Rectal smooth muscle tissue (tissue), 1 donor: ENCODE measurements at regions not wholly inside any gene's neighbourhood (a gene's known extent, or its start where the extent isn't known, plus 50 kb on each side); places are given as distances from the start of the nearest gene placed in this dataset.
A peak's percentile ranks its signal among the peaks of the same experiment; 100 is the strongest.

ENCODE experiments used
- H3K27ac ChIP-seq: one replicate; pipeline ENCODE4 v1.7.0; 2013; ENCODE audit warnings: low read depth, low read length, inconsistent platforms
- H3K27me3 ChIP-seq: one replicate; pipeline ENCODE4 v1.7.0; 2013; ENCODE audit warnings: low read length; ENCODE audit not compliant: control insufficient read depth, insufficient read depth
- H3K36me3 ChIP-seq: one replicate; pipeline ENCODE4 v1.7.0; 2013; ENCODE audit warnings: low read length; ENCODE audit not compliant: control insufficient read depth, insufficient read depth
- H3K4me1 ChIP-seq: one replicate; pipeline ENCODE4 v1.7.0; 2013; ENCODE audit warnings: low read length; ENCODE audit not compliant: control insufficient read depth, insufficient read depth
- H3K4me3 ChIP-seq: one replicate; pipeline ENCODE4 v1.7.0; 2013; ENCODE audit warnings: low read length
- H3K9ac ChIP-seq: one replicate; pipeline ENCODE4 v1.7.0; 2013; ENCODE audit warnings: low read length

DNA sequence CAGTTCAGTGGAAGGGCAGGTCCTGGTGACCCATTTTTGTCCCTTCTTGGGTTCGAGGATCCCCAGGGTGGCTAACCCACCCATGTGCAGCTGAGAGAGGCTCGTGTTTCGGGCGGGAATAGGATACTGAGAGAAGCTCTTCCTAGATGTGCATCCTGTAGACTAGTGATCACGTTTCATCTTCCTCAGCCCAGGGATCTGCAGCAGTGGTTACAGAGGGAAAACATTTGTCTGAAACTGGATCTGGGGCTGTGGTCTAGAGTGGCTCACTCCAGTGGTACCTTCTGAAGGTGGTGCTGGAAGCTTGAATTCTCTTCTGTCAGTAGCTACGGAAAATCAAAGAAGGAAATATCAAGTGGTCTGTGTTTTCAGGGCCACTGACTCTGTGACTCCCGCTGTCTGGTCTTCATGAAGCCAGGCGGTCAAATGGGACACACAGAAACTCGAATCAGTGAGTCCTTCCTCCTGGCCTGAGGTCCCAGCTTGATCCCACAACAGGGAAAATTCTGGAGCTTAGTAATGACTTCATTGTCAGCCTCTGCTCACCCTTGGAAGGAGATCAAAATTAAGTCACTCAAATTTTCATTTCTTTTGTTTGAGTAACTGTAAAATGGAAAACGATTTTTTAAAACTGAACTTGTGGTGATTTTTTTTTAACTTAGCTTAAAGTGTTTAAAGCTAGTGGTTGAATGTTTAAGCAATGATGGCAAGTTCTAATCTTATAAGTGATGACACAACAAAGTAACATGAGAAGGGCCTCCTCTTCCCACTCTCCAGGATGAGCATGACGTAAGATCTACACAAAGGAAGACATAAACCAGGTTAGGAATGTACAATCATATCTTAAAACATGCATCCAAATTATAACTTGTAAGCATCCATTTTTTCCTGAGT lies 469.3 kb upstream of the KLF6 start:
- Histone ChIP-seq H3K9ac (no peak overlapping the region), H3K36me3 (no peaks in the 10 kb centered on the region), H3K27me3 (no peaks in the 10 kb centered on the region), H3K27ac (peak overlapping the region; percentile 31), H3K4me1 (no peaks in the 10 kb centered on the region), H3K4me3 (no peak overlapping the region)

DNA sequence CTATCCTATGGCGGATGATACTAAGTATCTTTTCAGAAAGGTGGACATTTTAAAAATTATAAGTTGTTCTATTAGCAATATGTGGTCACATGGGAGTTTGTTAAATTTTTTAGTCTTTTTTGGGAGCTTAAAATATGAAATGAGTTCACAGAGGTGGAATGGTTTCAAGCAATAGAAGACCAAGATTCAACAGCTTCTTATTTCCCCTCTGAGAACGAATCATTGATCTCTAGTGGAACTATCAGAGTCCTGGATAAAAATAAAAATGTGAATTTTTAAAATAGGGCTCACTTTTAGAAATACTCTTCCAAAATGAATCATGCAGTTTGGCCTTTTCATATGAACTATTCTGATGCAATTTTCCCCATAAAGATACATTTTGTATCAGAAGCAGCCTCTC lies 467.7 kb upstream of the KLF6 start:
- Histone ChIP-seq H3K36me3 (no peaks in the 10 kb centered on the region), H3K27me3 (no peaks in the 10 kb centered on the region), H3K9ac (no peak overlapping the region), H3K4me1 (no peaks in the 10 kb centered on the region), H3K4me3 (no peak overlapping the region), H3K27ac (no peak overlapping the region)

DNA sequence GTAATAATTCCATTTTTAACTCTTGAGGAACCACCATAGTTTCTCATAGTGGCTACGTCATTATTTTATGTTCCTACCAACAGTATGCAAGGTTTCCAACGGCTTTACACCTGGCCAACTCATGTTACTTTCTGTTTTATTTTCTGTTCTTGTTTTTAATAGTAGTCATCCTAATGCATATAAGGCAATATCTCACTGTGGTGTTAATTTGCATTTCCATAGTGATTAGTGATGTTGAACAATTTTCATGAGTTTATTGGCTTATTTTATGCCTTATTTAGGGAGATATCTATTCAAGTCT lies 465.5 kb upstream of the KLF6 start:
- H3K36me3 ChIP-seq: no peaks in the 10 kb centered on the region
- H3K4me3 ChIP-seq: no peak overlapping the region
- no peak overlapping the region for H3K9ac ChIP-seq
- H3K27me3 ChIP-seq: no peaks in the 10 kb centered on the region
- no peak overlapping the region for H3K27ac ChIP-seq
- peaks cover 3% of the 10 kb centered on the region for H3K4me1 ChIP-seq

DNA sequence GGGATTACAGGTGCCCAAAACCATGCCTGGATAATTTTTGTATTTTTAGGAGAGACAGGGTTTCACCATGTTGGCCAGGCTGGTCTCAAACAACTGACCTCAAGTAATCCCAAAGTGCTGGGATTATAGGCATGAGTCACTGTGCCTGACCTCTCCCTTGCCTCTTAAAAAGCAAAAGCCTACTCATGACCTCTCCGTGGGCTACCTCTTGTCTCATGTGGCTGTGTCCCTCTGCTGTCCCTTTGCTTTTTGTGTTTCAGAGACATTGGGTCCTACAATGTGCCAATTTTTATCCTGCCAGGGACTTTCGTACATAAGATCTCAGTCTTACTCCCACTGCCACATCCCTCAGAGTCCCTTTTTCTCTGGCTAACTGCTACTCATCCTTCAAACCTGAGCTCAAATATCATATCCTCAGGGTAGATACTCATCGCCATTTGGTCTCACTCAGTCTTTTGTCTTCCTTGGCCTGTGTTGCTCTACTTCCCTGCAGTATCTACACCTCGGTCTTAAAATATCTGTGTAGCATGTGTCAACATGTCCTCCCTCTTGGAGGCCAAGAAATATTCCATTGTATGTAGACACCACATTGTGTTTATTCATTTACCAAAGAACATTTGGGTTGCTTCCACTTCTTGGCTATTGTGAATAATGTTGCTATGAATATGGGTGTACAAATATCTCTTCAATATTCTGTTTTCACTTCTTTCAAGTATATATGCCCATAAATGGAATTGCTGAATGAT lies 465.0 kb upstream of the KLF6 start:
- Histone ChIP-seq H3K27me3 (no peaks in the 10 kb centered on the region), H3K4me3 (no peak overlapping the region), H3K36me3 (no peaks in the 10 kb centered on the region), H3K4me1 (peaks cover 3% of the 10 kb centered on the region), H3K27ac (no peak overlapping the region), H3K9ac (no peak overlapping the region)

DNA sequence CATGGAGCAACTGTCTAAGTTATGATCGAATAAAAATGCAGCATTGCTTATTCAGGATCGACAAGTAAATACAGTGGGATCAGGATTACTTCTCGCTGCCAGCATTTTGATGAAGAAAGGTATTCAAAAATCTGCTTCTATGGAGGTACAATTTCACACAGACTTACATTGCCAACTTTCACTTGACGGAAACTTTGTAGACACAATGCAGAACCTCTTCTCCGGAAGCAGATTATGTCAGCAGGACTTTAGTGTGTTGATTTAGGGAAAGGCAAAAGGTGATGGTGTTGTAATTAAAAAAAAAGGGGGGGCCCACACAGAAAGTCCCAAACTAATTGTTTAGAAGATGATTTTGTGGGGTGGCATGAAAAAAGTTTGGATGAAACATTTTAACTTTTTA lies 462.4 kb upstream of the KLF6 start:
- Histone ChIP-seq H3K9ac (no peak overlapping the region), H3K27ac (peak overlapping the region; percentile 62), H3K27me3 (no peaks in the 10 kb centered on the region), H3K4me1 (peaks cover 12% of the 10 kb centered on the region), H3K36me3 (no peaks in the 10 kb centered on the region), H3K4me3 (no peak overlapping the region)

DNA sequence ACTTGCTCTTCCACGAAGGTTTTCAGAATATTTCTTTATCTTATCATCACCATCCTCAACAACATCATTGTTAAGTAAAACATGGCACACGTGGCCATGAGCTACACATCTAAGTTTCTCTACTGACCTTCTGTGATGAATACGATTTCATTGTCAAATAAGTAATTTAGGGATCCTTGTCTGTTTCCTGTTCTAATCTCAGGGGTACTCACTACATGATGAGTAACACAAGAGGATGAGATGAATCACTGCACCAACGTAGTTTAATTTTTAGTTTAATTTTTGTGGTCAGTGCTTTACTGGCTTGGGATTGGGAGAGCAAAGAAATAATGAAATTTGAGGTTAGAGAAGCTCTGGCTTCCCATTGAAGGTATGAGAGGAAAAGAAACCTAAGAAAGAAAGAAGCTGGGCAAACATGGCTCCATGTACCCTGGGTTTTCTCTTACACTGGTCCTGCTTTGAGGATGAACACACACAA lies 461.9 kb upstream of the KLF6 start:
- Histone ChIP-seq H3K36me3 (no peaks in the 10 kb centered on the region), H3K4me1 (peaks cover 17% of the 10 kb centered on the region), H3K4me3 (no peak overlapping the region), H3K27me3 (no peaks in the 10 kb centered on the region), H3K9ac (no peak overlapping the region), H3K27ac (peak overlapping the region; percentile 62)

DNA sequence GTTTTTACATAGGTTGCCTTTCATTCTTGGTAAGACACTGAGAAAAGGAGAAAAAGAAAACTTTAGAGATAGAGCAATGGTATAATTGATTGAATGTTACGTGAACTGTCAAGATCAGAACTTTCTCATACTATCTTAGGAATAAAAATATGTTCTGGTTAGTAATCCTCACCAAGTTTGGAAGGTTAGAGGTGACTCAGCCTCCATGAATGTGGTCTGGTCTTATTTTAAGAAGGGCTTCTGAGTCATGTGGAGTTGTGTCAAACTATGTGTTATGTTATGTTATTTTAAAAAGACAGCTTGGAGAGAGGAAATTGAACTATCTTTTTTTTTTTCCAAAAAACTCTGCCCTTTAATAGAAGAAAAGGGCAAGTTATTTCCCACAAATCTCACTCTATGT lies 458.6 kb upstream of the KLF6 start:
- H3K4me3 ChIP-seq: no peak overlapping the region

DNA sequence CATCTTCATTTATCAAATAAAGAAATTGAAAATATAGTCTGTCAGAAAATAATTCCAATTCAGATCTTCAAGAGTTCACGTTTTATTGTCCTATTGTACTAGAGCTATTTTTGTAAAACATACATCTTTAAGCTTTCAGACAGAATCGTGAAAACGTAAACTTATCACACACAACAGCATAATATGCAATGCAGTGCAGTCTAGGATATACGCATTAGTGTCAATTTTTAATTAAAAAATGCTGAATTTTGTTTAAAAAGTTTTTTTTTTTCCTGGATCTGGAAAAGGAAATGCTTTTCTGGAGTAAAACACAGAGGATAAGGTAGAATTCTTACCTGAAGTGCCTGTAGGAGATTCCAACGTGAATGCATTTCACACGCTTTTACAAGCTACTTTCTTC lies 458.2 kb upstream of the KLF6 start:
- Histone ChIP-seq H3K4me3 (no peak overlapping the region), H3K4me1 (peaks cover 21% of the 10 kb centered on the region), H3K27ac (peak overlapping the region; percentile 92)

More for the DNA sequence above, 458.6 kb upstream of the KLF6 start:
- H3K4me1 ChIP-seq: peaks cover 21% of the 10 kb centered on the region
- no peaks in the 10 kb centered on the region for H3K36me3 ChIP-seq
- no peaks in the 10 kb centered on the region for H3K27me3 ChIP-seq
- no peak overlapping the region for H3K9ac ChIP-seq
- peak overlapping the region; percentile 92 for H3K27ac ChIP-seq

DNA sequence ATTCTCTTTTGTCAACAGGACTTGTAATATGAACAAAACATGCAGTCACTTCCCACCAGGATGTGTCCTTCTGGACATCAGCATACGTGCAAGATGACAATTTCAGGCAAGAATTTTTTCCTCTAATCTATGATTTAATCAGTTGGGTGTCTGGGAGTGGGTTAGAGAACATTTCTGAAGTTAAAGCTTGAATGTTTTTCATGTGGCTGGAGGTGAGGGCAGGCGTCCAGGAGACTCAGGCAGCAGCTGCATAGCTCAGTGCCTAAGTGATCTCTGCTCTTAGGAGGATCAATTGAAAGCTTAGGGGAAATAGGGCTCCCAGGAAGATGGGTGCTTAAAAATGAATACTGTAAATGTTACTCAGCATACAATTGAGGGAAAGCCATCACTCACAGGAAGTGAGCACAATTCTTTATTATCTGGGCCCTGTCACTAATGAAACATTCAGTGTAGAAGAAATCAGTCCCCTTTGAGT lies 457.6 kb upstream of the KLF6 start:
- Histone ChIP-seq H3K4me1 (peaks cover 21% of the 10 kb centered on the region), H3K36me3 (no peaks in the 10 kb centered on the region), H3K9ac (no peak overlapping the region), H3K27ac (peak overlapping the region; percentile 92), H3K27me3 (no peaks in the 10 kb centered on the region), H3K4me3 (peak overlapping the region; percentile 38)

More for the DNA sequence above, 458.2 kb upstream of the KLF6 start:
- Histone ChIP-seq H3K27me3 (no peaks in the 10 kb centered on the region), H3K9ac (no peak overlapping the region), H3K36me3 (no peaks in the 10 kb centered on the region)

DNA sequence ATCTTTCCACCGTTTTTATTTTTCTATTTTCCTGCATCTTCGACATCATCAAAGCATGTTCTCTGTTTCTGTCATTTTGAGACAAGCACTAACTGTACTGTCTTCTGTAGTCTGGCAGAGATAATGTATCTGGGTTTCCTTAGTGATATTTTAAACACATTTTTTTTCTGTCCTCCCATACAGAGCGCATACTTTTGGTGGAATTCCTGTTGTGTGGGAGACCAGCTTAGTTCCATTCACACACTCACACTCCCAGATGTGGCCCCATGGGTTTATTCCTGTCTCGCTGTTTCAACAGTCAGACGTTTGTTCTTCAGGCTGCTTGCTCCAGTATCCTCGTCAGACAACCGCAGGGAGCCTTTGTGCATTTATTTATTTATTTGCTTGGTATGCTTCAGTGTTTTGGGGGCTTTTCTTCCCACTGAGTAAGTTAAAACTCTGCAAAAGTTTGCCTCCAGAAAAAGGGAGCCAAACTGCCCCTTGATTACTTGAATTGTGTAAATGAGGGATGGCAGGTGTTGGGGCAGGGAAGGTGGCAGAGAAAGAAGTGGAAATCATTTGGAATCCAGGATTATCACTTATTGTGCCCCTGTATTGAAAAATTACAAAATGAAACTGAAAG lies 456.8 kb upstream of the KLF6 start:
- Histone ChIP-seq H3K4me3 (peak overlapping the region; percentile 12), H3K36me3 (no peaks in the 10 kb centered on the region), H3K27ac (peak overlapping the region; percentile 92), H3K27me3 (no peaks in the 10 kb centered on the region), H3K4me1 (peaks cover 18% of the 10 kb centered on the region), H3K9ac (no peak overlapping the region)

DNA sequence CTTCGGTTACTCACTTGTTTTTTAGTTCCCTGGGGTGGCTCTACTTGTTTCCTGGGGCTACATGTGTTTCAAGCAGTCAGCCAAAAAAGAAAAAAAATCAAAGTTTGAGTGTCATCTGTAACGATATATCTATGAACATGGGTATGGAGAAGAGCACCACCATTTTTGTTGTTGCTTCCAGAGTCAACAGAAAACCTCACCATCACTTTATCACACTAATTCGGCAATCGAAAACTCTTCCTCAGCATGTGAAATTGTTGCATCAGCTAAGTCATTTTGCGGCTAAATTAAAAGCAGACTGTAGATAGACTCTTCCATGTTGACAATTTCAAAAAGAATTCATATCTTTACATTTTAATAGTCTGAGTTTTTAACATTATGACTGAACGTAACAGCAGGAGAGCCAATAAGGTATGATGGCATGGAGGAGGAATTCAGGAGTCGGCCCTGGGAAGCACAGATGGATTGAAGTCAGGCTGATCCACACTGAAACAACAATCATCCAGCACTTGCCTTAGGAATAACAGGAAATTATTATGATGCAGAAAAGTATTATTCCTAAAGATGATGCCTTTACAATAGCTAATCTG lies 455.7 kb upstream of the KLF6 start:
- Histone ChIP-seq H3K27ac (peak overlapping the region; percentile 92), H3K4me3 (no peak overlapping the region), H3K9ac (no peak overlapping the region), H3K4me1 (peaks cover 18% of the 10 kb centered on the region), H3K27me3 (no peaks in the 10 kb centered on the region), H3K36me3 (no peaks in the 10 kb centered on the region)

DNA sequence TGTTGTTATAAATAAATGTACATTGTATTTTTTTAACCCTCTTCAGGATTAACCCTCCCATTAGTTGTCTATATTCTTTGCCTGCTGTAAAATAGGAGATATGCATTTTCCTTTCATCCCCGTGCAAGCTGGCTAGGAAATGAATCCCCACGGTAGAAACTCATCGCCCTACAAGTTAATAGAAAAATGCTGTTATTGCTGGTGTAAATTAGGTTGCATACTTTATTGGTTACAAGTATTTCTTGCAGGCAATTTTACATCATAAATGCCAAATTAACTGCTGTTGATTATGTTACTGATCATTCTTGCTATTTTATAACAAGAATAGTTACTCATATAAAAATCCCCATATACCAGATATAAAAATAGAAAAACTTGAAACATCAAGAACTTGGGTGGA lies 454.2 kb upstream of the KLF6 start:
- Histone ChIP-seq H3K9ac (no peak overlapping the region), H3K4me1 (peaks cover 18% of the 10 kb centered on the region), H3K27me3 (no peaks in the 10 kb centered on the region)

More for the DNA sequence above, 454.2 kb upstream of the KLF6 start:
- Histone ChIP-seq H3K4me3 (no peak overlapping the region), H3K27ac (no peak overlapping the region), H3K36me3 (no peaks in the 10 kb centered on the region)
